ENCODE measurements at regions not wholly inside any gene's neighbourhood (a gene's known extent, or its start where the extent isn't known, plus 50 kb on each side); places are given as distances from the start of the nearest gene placed in this dataset.

- Histone ChIP-seq H3K27me3 (ENCODE audit: insufficient read depth) (peaks cover 25% of the 10 kb centered on the region), H3K4me3 (no peak overlapping the region), H3K4me2 (no peak overlapping the region), H3K79me2 (replicated peaks; ENCODE audit: insufficient read depth) (no peaks in the 10 kb centered on the region), H2AFZ (peak overlapping the region; percentile 52; the same call in 1 of the 2 replicates), H3F3A (replicated peaks; ENCODE audit: low read depth) (0 out of 2 replicates have a peak, but pooled peaks cover 5% of the 10 kb centered on the region), H3K4me1 (ENCODE audit: insufficient read depth) (peaks cover 28% of the 10 kb centered on the region), H4K20me1 (replicated peaks; ENCODE audit: insufficient read depth) (no peaks in the 10 kb centered on the region), H3K27ac (ENCODE audit: low read depth) (no peak overlapping the region), H3K9me2 (ENCODE audit: insufficient read depth) (no peaks in the 10 kb centered on the region), H3K36me3 (ENCODE audit: insufficient read depth) (no peaks in the 10 kb centered on the region)
- Mint-ChIP-seq H3K4me3 (no peak overlapping the region), H3K27me3 (ENCODE audit: insufficient read depth, low read depth, poor library complexity) (peaks cover 22% of the 10 kb centered on the region), H3K36me3 (ENCODE audit: low read depth) (no peaks in the 10 kb centered on the region; the same call in 2 of the 3 replicates), H3K27ac (no peak overlapping the region), H3K9me3 (no peaks in the 10 kb centered on the region), H3K4me1 (peaks cover 34% of the 10 kb centered on the region)
- DNase-seq (ENCODE audit: low spot score) (no peak), ATAC-seq (no peak)
- TF ChIP-seq ETS1 (IDR thresholded peaks at IDR 0.05) (no peak), POLR2AphosphoS5 (IDR thresholded peaks at IDR 0.05; ENCODE audit: low read depth) (no peak), EZH2 (IDR thresholded peaks at IDR 0.05; ENCODE audit: low read depth, unreplicated experiment) (no peak), REST (IDR thresholded peaks at IDR 0.05; ENCODE audit: unreplicated experiment) (no peak), EZH2phosphoT487 (IDR thresholded peaks at IDR 0.05; ENCODE audit: unreplicated experiment) (no peak), STAT1 (IDR thresholded peaks at IDR 0.05; ENCODE audit: unreplicated experiment) (no peak), CTCF (conservative IDR thresholded peaks at IDR 0.05; ENCODE audit: low read depth in 2 of 2) (no peak), ZNF114 (CRISPR knock-in tag; IDR thresholded peaks at IDR 0.05) (no peak), ZNF462 (CRISPR knock-in tag; IDR thresholded peaks at IDR 0.05) (no peak), JUNB (IDR thresholded peaks at IDR 0.05; ENCODE audit: unreplicated experiment) (no peak), ZNF331 (CRISPR knock-in tag; IDR thresholded peaks at IDR 0.05; ENCODE audit: low read depth) (no peak), NANOG (IDR thresholded peaks at IDR 0.05; ENCODE audit: borderline replicate concordance) (no peak)
These were observed 106.4 kb downstream of the ARF6 start for GRCh38 chr14:49999146-49999761.

Data from GM23338 (cell line).